CD4-positive, alpha-beta memory T cell (primary cell): ENCODE measurements at regions not wholly inside any gene's neighbourhood (a gene's known extent, or its start where the extent isn't known, plus 50 kb on each side); places are given as distances from the start of the nearest gene placed in this dataset.
"Not testable (repeated sequence)": the region's sequence is repeated elsewhere in the genome, so short reads cannot be mapped to it uniquely, and the experiment has no call there.

ENCODE experiments used
- CTCF ChIA-PET: fragments of 350-600 bp; sonication (Branson Sonifier 250); formaldehyde crosslinking; loops from one replicate; lab custom pipeline; 2021; ENCODE audit warnings: inconsistent platforms; ENCODE audit not compliant: partially characterized antibody; lab: Charles Lee
- POLR2A ChIA-PET: fragments of 350-600 bp; sonication (Branson Sonifier 250); formaldehyde crosslinking; loops from one replicate; lab custom pipeline; 2021; ENCODE audit not compliant: partially characterized antibody; lab: Charles Lee
- DNase-seq, 5 donors: peaks; one replicate each; pipeline versions ENCODE4 v3.0.0 to v3.0.0-alpha.2; 2020 to 2022; ENCODE audit warnings: mixed read lengths in 1 of 5
- H3K27ac ChIP-seq: one replicate; pipeline ENCODE4 v1.7.0; 2013; ENCODE audit warnings: low read depth, low read length
- H3K27me3 ChIP-seq: 2 replicates; pipeline ENCODE4 v1.7.0; 2013; ENCODE audit warnings: mild to moderate bottlenecking, low read length, moderate library complexity; ENCODE audit not compliant: insufficient read depth
- H3K36me3 ChIP-seq: 2 replicates; pipeline ENCODE4 v1.7.0; 2013; ENCODE audit warnings: mild to moderate bottlenecking, low read length, moderate library complexity; ENCODE audit not compliant: insufficient read depth
- H3K4me1 ChIP-seq: 2 replicates; pipeline ENCODE4 v1.7.0; 2013; ENCODE audit warnings: mild to moderate bottlenecking, low read length, moderate library complexity; ENCODE audit not compliant: insufficient read depth
- H3K4me3 ChIP-seq, 2 donors: one replicate each; pipeline ENCODE4 v1.7.0; 2013; ENCODE audit warnings: low read length in 2 of 2, mild to moderate bottlenecking in 1 of 2
- H3K9me3 ChIP-seq, 2 donors: one replicate each; pipeline ENCODE4 v1.7.0; 2013; ENCODE audit warnings: low read length in 2 of 2, control low read depth in 1 of 2; ENCODE audit not compliant: control insufficient read depth in 1 of 2
- H3K27ac Mint-ChIP-seq, 7 donors: one replicate each; pipeline ENCODE4 v1.8.0; 2020 to 2021; ENCODE audit warnings: mixed read lengths in 7 of 7, mild to moderate bottlenecking in 6 of 7, inconsistent platforms in 3 of 7, moderate library complexity in 3 of 7
- H3K27me3 Mint-ChIP-seq, 2 donors: one replicate each; pipeline ENCODE4 v1.8.0; 2020 to 2021; ENCODE audit warnings: mixed read lengths in 2 of 2
- H3K36me3 Mint-ChIP-seq, 2 donors: one replicate each; pipeline ENCODE4 v1.8.0; 2020 to 2021; ENCODE audit warnings: mixed read lengths in 2 of 2, inconsistent platforms in 1 of 2, mild to moderate bottlenecking in 1 of 2
- H3K4me1 Mint-ChIP-seq, 4 donors: one replicate each; pipeline ENCODE4 v1.8.0; 2020 to 2021; ENCODE audit warnings: mixed read lengths in 4 of 4, mild to moderate bottlenecking in 1 of 4
- H3K4me3 Mint-ChIP-seq, 8 donors: one replicate each; pipeline ENCODE4 v1.8.0; 2020 to 2021; ENCODE audit warnings: mixed read lengths in 8 of 8, mild to moderate bottlenecking in 7 of 8, moderate library complexity in 6 of 8, inconsistent platforms in 3 of 8
- H3K9me3 Mint-ChIP-seq, 8 donors: one replicate each; pipeline ENCODE4 v1.8.0; 2020 to 2021; ENCODE audit warnings: mixed read lengths in 8 of 8, mild to moderate bottlenecking in 5 of 8, inconsistent platforms in 3 of 8, moderate library complexity in 1 of 8
- intact Hi-C: fragments of 100-400 bp; cut with micrococcal nuclease; formaldehyde crosslinking; loops from one replicate; pipeline ENCODE4 v1.15.1; 2023

- H3K4me1 Mint-ChIP-seq, H3K27ac ChIP-seq, H3K4me3 ChIP-seq, H3K27ac Mint-ChIP-seq, CTCF ChIA-PET, H3K4me1 ChIP-seq, H3K9me3 ChIP-seq, DNase-seq, intact Hi-C loops, H3K27me3 Mint-ChIP-seq, H3K4me3 Mint-ChIP-seq, H3K36me3 ChIP-seq, H3K27me3 ChIP-seq, POLR2A ChIA-PET: not testable (repeated sequence)
- H3K9me3 Mint-ChIP-seq, result peaks cover 6 to 64% (median 38%) of the 10 kb centered on the region in 8 donors
- peaks cover 9 to 25% of the 10 kb centered on the region in 2 donors for H3K36me3 Mint-ChIP-seq
These were observed 56.8 kb downstream of the SCGB2B2 start for GRCh38 chr19:34620134-34620533.

DNA sequence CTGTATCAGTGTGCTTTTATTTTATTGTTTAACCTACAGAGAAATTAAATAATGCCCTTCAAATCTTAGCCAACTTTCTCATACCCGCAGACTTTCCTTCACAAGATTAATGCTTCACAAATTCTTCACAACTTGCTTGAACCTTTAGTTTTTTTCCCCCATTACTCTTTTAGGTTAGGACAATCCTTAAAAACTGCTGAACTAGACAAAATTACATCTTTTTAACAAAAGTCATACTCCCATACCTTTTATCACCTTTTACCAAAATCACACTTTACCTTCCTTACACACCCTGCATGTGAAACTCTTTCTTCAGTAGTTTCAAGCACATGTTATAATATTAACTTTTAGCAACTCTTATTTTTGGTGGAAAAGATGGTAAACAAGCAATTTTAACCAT, 58.5 kb downstream of the SCGB2B2 start:
- CTCF ChIA-PET, result interaction anchor here (1.0 kb wide), 1 partner anchor 22 kb away, joined by 3 read pairs; no protein-coding TSS in a partner anchor
- intact Hi-C loops, result no loop called here
- no peak for DNase-seq
- H3K36me3 Mint-ChIP-seq, result peaks cover 6 to 27% of the 10 kb centered on the region in 2 donors
- no peak overlapping the region for H3K27ac Mint-ChIP-seq
- POLR2A ChIA-PET, result no interaction called here
- no peaks in the 10 kb centered on the region for H3K4me1 ChIP-seq
- H3K4me3 Mint-ChIP-seq, result no peak overlapping the region
- H3K27me3 Mint-ChIP-seq, result peaks cover 0 to 2% of the 10 kb centered on the region in 2 donors
- no peaks in the 10 kb centered on the region for H3K27me3 ChIP-seq
- no peaks in the 10 kb centered on the region for H3K4me1 Mint-ChIP-seq
- H3K36me3 ChIP-seq, result no peaks in the 10 kb centered on the region
- H3K9me3 ChIP-seq, result peaks cover 0 to 5% of the 10 kb centered on the region in 2 donors
- H3K9me3 Mint-ChIP-seq, result peaks cover 4 to 67% (median 44%) of the 10 kb centered on the region in 8 donors
- no peak overlapping the region for H3K27ac ChIP-seq
- H3K4me3 ChIP-seq, result no peak overlapping the region

GRCh38 chr19:34617996-34618395, 59.0 kb downstream of the SCGB2B2 start:
- H3K27me3 Mint-ChIP-seq, result not testable (repeated sequence)

DNA sequence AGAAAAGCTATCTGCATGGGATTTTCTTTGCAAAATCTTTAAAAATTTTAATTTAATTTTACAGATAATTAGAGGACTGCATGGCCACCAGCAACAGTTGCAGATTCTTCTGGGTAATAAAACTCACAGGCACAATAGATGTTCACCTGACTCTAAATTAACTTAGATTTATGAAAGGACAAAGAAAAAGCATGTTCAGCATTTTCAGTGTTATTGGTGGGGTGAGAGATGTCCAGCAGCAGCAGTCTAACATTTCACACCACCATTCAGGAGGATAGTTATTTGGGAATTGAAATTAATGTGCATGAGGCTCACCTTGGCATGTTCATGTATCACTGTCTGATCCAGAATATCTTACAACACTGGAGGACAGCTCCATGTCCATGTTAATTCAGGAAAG, 74.0 kb downstream of the SCGB2B2 start:
- Mint-ChIP-seq H3K4me3 (no peak overlapping the region), H3K27ac (no peak overlapping the region), H3K4me1 (no peaks in the 10 kb centered on the region), H3K27me3 (peaks cover 0 to 2% of the 10 kb centered on the region in 2 donors), H3K36me3 (peaks cover 0 to 3% of the 10 kb centered on the region in 2 donors), H3K9me3 (peaks cover 3 to 44% (median 19%) of the 10 kb centered on the region in 8 donors)
- no peaks in the 10 kb centered on the region for H3K9me3 ChIP-seq
- CTCF ChIA-PET, result no interaction called here
- H3K4me3 ChIP-seq, result no peak overlapping the region
- intact Hi-C loops, result no loop called here
- H3K27me3 ChIP-seq, result no peaks in the 10 kb centered on the region
- POLR2A ChIA-PET, result no interaction called here
- no peaks in the 10 kb centered on the region for H3K4me1 ChIP-seq
- DNase-seq, result no peak
- H3K36me3 ChIP-seq, result no peaks in the 10 kb centered on the region
- no peak overlapping the region for H3K27ac ChIP-seq

More at GRCh38 chr19:34617996-34618395, 59.0 kb downstream of the SCGB2B2 start:
- intact Hi-C loops, H3K9me3 ChIP-seq, H3K4me1 Mint-ChIP-seq, H3K27me3 ChIP-seq, DNase-seq, H3K4me3 Mint-ChIP-seq, POLR2A ChIA-PET, H3K27ac Mint-ChIP-seq, H3K4me3 ChIP-seq, H3K4me1 ChIP-seq, H3K36me3 ChIP-seq, H3K27ac ChIP-seq: not testable (repeated sequence)
- CTCF ChIA-PET, result interaction anchor here (1.0 kb wide), 1 partner anchor 22 kb away, joined by 3 read pairs; no protein-coding TSS in a partner anchor
- H3K36me3 Mint-ChIP-seq, result peaks cover 6 to 25% of the 10 kb centered on the region in 2 donors
- peaks cover 4 to 68% (median 46%) of the 10 kb centered on the region in 8 donors for H3K9me3 Mint-ChIP-seq

- CTCF ChIA-PET, result no interaction called here
- no peaks in the 10 kb centered on the region for H3K9me3 ChIP-seq
- intact Hi-C loops, result no loop called here
These were observed 75.9 kb downstream of the SCGB2B2 start for GRCh38 chr19:34601071-34601470.

GRCh38 chr19:34600366-34600765, 76.6 kb downstream of the SCGB2B2 start:
- H3K4me1 Mint-ChIP-seq, result no peaks in the 10 kb centered on the region
- CTCF ChIA-PET, result no interaction called here
- Histone ChIP-seq H3K36me3 (no peaks in the 10 kb centered on the region), H3K27ac (no peak overlapping the region), H3K27me3 (no peaks in the 10 kb centered on the region), H3K9me3 (no peaks in the 10 kb centered on the region), H3K4me1 (no peaks in the 10 kb centered on the region), H3K4me3 (no peak overlapping the region)
- no peak overlapping the region for H3K4me3 Mint-ChIP-seq
- H3K36me3 Mint-ChIP-seq, result no peaks in the 10 kb centered on the region
- H3K27me3 Mint-ChIP-seq, result no peaks in the 10 kb centered on the region
- DNase-seq, result no peak
- no peak overlapping the region for H3K27ac Mint-ChIP-seq
- intact Hi-C loops, result no loop called here
- POLR2A ChIA-PET, result no interaction called here
- peaks cover 0 to 28% (median 15%) of the 10 kb centered on the region in 8 donors for H3K9me3 Mint-ChIP-seq

More at GRCh38 chr19:34601071-34601470, 75.9 kb downstream of the SCGB2B2 start:
- Histone ChIP-seq H3K4me1 (no peaks in the 10 kb centered on the region), H3K36me3 (no peaks in the 10 kb centered on the region), H3K27me3 (no peaks in the 10 kb centered on the region), H3K4me3 (no peak overlapping the region), H3K27ac (no peak overlapping the region)
- Mint-ChIP-seq H3K27ac (no peak overlapping the region), H3K36me3 (no peaks in the 10 kb centered on the region), H3K27me3 (no peaks in the 10 kb centered on the region), H3K9me3 (peaks cover 0 to 28% (median 15%) of the 10 kb centered on the region in 8 donors), H3K4me3 (no peak overlapping the region), H3K4me1 (no peaks in the 10 kb centered on the region)
- DNase-seq, result no peak
- POLR2A ChIA-PET, result no interaction called here

DNA sequence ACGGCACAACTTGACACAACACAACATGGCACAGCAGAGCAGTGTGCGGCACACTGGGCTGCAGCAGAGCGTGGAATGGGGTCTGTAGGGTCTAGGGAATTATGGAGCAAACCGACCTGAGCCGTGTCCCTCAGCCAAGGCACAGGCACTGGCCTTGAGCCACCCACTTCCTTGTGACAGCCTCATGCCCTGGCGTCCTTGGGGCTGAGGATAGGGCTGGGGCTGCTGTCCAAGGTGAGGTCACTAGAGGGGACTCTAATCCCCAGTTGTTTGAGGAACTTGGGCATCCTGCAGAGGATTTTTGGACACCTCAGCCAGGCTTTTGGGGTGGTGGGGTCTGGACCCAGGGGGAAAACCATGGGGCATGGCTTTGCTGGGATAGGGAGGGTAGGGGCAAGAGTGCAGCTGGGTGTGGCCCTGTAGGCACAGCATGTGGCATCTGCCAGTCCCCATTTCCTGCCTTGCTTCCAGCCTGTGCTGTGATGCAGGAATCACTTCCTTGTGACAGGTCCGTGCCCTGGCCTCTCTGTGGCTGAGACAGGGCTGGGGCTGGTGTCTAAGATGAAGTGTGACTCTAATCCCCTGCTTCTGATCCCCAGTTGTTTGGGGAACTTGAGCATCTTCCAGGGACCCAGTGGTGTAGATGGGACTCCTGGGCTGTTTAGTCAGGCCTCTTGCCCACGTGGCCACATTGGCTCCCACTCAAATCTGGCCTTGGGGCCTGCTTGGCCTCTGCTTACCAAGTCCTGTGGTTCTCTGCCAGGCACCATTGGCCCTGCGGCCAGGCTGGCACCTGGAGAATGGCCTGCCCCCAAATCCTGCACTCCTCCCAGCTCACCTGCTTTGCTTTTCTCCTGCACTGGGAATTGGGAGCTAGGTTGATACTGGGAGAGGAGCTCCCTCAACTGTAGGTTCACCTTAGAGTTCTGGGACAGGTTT, 78.5 kb downstream of the SCGB2B2 start:
- ChIA-PET CTCF (no interaction called here), POLR2A (interaction anchor here (0.7 kb wide), 1 partner anchor 9 kb away, joined by 3 read pairs; no protein-coding TSS in a partner anchor)
- no peaks in the 10 kb centered on the region for H3K36me3 Mint-ChIP-seq
- intact Hi-C loops, result no loop called here
- Histone ChIP-seq H3K36me3 (no peaks in the 10 kb centered on the region), H3K27me3 (no peaks in the 10 kb centered on the region), H3K9me3 (no peaks in the 10 kb centered on the region), H3K4me1 (no peaks in the 10 kb centered on the region), H3K27ac (no peak overlapping the region), H3K4me3 (no peak overlapping the region)
- H3K27ac Mint-ChIP-seq, result no peak overlapping the region
- H3K27me3 Mint-ChIP-seq, result no peaks in the 10 kb centered on the region
- peaks cover 0 to 22% (median 5%) of the 10 kb centered on the region in 8 donors for H3K9me3 Mint-ChIP-seq
- H3K4me1 Mint-ChIP-seq, result no peaks in the 10 kb centered on the region
- DNase-seq, result no peak
- no peak overlapping the region for H3K4me3 Mint-ChIP-seq
